ENCODE measurements at regions not wholly inside any gene's neighbourhood (a gene's known extent, or its start where the extent isn't known, plus 50 kb on each side); places are given as distances from the start of the nearest gene placed in this dataset.

- no peak for TF ChIP-seq CTCF (conservative IDR thresholded peaks at IDR 0.05 in 1 of 2, IDR thresholded peaks at IDR 0.05 in 1 of 2; ENCODE audit: low read depth in 1 of 2, low read length in 2 of 2)
- no peak for TF ChIP-seq EZH2 (IDR thresholded peaks at IDR 0.05; ENCODE audit: low read length, missing control alignments)
These were observed 246.2 kb downstream of the CTTN start for GRCh38 chr11:70644343-70645060.
